ENCODE measurements at regions not wholly inside any gene's neighbourhood (a gene's known extent, or its start where the extent isn't known, plus 50 kb on each side); places are given as distances from the start of the nearest gene placed in this dataset.
A peak's percentile ranks its signal among the peaks of the same experiment; 100 is the strongest.

GRCh38 chr15:85847031-85847430, 52.3 kb upstream of the KLHL25 start:
- no peak for FAIRE-seq

DNA sequence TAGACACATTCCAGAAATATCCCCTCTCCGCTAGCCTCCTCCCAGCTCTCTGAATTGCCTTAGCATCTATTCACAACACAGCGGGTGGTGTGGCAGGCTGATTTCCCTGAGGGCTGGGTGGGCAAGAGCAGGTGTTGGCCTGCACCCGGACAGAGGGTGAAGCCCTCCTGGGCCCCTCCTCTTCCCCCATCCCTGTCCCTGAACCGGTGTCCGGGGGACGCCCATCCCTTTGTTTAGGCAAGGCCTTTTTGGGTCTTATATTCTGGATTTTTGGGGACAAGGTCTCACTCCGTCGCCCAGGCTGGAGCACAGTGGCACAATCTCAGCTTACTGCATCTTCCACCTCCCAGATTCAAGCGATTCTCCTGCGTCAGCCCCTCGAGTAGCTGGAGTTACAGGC, 55.2 kb upstream of the KLHL25 start:
- FAIRE-seq = no peak

DNA sequence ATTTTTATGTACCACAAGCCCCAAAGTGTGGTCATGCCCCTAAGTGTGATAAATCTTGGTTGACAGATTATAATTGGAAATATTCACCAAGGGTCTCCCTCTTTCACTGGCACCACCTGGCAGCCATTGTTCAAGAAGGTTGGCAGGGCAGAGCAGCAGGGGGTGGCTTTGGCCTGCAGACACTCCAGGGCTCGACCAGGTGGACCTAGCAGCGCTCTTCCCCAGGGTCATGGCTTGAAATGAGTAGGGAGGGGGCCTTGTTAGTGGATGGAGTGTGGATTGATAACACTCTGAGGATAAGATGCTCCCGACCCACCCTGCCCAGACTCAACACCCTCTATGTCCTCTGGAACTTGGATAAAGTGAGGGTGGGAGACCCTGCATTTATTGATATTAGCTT, 58.2 kb upstream of the KLHL25 start:
- FAIRE-seq = no peak

DNA sequence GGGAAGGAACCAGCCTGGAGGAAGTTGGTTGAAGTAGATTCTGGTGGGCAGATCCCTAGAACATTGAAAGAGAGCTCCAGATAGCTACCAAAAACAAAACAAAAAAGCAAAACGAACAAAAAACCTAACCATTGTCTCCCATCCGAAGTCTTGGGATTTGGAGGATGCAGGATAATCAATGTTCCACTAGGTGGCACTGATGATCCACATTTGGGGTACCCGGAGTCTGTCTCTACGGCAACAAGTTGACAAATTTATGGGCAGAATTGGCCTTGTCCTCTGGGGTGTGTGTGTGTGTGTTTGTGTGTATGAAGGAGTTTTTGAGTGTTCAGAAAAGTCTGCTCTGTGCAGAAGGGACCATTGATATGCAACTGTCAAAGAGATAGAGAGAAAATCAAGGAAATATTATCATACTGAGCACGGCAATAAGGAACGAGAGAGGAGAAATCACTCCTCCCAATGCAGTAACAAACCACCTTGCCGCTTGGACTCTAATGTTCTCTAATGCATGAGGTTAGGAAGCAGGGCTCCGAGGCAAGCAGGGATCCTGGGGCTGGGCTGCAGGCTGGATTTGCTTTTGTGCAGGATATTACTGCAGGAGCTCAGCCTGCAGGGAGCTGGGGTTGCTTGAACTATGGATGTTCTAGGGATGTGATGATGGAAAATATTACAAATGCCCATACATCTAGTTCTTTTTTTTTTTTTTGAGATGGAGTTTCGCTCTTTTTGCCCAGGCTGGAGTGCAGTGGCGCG, 59.8 kb upstream of the KLHL25 start:
- FAIRE-seq = peak; percentile 92

DNA sequence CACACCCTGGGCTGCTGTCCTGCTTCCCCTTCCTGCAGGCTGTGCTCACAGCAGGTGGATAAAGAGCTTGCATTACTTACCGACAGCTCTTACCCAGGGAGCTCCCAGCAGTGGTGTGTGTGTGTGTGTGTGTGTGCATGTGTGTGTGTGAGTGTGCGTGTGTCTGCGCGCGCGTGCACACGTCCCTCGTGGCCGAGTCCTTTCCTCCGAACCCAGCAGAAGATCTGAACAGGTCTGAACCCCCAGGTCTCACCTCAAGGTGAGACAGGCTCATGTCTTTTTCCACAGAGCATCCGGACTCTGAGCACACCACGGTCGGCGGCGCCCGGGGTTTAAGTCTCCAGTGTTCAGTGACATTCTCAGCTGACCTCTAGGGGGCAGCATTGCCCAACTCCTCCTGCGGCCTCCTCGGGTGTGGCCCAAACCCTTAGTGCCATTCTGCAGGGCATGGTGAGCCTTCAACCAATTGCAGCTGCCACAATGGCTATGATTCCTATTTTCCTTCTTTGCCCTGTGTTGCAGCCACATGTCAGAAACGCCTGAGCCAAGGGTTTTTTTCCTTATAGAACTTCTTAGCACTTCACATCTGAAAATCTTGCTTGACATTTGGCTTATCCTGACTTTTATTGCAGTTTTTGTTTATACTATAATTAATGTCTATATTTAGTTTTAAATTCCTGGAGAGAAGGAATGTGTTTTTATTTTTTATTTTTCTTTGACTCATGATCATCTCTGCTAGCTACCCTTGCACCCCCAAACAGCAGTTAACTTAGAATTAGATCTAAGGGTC, 64.1 kb upstream of the KLHL25 start:
- no peak for FAIRE-seq

DNA sequence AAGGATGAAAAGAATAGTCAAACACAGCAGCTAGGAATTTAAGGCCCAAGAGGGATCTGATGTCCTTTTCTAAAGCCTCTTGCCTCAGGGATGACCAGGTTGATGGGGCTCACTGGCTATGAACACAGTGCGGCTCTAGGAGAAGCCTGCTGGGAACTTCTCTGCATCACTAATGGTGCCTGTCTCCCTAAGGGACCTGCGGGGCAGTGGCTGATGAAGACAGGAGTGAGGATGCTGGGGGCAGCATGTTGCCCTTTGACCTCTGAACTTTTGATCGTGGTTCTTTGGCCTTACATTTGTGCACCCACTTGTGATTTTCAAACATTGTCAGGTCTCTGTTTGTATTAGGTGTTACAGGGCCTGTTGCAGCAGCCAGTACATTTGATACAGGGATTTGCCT, 64.9 kb upstream of the KLHL25 start:
- no peak for FAIRE-seq

- FAIRE-seq = no peak
These were observed 65.9 kb upstream of the KLHL25 start for GRCh38 chr15:85860394-85861161.

DNA sequence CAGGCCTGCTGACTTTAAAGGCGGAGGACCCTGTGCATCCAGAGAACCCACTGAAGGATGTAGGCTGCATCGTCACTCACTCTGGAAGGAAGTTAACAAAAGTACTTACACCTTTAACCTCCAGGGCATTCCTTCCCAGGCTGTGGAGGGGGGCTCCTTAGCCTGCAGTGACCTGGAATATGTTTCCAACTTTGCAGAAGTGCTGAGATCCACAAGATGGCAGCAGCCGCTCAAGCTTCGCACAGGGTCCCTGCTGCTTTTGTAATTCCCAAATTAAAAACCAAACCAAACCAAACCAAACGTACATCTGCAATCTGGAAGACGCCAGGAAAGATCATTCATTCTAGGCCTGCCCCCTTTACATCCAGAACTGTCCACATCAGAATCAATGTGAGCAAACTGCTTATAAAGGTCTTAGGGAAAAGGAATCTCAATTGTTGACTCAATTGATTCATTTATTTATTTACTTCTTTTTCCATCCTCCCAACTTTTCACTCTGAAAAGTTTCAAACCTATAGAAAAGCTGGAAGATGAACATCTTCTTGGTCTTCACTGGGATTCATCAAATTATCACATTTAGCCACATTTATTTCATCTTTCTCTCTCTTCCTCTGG, 70.5 kb upstream of the KLHL25 start:
- FAIRE-seq = no peak

GRCh38 chr15:85867250-85867649, 72.5 kb upstream of the KLHL25 start:
- FAIRE-seq = no peak

GRCh38 chr15:85869124-85869523, 74.4 kb upstream of the KLHL25 start:
- FAIRE-seq = no peak

DNA sequence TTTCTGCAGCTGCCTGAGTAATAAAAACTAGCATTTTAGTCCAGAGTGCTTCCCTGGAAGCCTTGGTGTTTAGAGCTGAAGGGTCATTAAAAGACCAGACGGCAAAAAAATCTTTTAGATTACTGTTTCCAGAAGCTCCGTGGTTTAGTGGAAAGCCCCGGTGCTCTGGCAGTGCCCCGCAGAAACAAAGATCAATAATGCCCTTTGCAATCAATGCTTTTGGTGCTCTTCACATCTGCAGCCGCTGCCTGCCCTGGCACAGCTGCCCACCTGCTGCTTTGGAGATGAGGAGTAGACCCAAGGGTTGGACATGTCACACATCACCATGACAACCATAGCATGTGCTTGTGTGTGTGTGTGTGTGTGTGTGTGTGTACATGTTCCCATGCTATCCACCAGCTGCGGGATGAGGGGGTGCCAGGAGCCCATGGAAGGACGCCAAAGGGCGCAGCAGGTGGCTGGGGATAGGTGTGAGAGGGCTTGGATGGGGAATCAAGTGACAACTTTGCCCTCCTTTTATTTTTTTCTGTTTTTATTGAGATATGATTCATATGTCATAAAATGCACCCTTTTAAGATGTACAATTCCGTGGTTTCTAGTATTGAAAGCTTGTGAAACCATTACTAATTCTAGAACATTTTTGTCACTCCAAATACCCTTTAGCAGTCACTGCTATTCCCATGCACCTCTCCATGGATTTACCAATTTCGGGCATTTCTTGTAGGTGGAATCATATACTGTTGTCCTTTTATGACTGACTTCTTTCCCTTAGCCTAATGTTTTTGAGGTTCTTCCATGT, 75.7 kb upstream of the KLHL25 start:
- FAIRE-seq = no peak

DNA sequence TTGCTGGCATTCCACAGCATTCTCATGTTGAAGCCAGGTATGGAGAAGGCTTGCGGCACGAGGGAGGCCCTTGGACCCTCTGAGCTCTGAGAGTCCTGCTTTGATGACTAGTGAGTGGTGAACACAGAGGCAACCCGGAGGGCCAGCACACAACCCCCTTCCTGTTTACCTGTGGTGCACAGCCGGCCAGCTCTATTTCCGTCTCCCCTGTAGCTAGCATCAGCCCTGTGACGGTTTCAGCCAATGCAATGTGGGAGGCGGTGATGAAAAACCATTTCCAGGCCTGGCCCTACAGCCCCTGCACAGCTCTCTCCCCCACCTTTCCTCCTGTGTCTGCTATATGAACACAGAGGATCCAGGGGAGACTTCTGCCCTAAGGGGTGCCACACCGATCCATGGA, 76.8 kb upstream of the KLHL25 start:
- no peak for FAIRE-seq

GRCh38 chr15:85872125-85872524, 77.4 kb upstream of the KLHL25 start:
- no peak for FAIRE-seq

- no peak for FAIRE-seq
These were observed 79.5 kb upstream of the KLHL25 start for GRCh38 chr15:85874236-85874635.

DNA sequence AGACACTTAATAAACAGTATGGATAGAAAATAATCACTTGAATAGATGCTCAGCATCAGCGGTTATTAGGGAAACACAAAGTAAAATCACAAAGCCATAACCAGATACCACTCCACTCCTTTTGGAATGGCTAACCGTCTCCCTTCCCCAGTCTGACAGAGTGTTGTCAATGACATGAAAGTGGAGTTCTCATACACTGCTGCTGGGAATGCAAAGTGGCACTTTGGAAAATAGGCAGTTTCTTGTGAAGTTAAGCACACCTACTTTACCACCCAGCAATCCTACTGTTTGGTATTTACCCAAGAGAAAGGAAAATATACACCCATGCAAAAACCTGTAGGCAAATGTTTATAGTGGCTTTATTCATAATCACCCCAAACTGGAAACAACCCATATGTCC, 81.0 kb upstream of the KLHL25 start:
- no peak for FAIRE-seq

DNA sequence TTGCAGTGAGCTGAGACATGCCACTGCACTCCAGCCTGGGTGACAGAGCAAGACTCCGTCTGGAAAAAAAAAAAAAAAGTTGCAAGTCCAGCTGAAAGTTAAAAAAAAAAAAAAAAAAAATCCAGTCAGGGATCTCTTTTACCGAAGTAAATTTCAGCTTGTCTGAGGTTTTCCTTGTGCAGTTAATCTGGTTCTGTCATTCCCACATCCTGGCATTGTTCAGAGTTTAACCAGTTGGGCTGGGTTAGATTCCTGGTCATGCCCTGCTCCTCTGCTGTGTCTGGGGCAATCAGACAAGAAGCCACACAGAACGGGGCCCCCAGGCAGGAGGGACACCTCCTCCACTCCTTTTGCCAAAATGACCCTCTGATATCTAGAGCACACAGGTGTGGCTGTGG, 84.1 kb upstream of the KLHL25 start:
- FAIRE-seq = no peak

DNA sequence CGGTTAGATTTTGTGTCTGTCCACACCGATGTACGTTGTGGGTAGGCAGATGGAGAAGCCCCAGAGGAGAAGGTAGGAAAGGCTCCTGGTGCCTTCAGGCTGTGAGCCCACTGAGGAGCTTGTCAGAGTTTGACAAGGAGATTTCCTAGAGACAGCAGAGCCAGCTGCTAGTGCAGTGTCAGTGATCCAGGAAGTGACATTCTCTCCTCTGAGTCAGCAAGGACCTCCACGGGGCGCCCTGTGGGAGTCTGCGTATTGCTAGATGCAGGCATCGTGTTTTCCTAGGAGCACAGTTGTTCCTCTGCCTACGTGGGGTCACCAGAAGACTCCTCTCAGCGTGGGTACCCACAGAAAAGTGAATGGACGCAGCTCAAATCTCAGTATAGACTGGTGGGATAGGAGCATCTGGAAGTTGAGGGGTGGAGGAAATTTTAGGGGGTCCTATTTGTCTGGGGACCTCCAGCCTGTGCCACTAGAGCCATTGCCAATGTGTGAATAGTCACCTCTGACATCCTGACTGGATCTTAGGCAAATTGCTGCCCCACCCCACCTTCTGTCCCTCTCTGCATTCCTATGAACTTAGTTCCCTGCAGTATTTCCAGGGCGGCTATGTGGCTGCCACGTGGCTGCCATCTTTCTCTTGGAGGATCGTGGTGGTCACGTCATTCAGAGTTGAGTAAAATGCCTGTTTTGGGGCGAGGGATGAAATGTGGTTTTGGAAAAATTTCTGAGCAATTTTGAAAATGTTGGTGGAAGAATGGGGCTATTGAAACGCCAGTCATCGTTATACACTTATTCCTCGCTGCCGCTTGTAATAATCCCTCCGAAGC, 84.8 kb upstream of the KLHL25 start:
- FAIRE-seq = no peak

GRCh38 chr15:85880501-85881190, 85.9 kb upstream of the KLHL25 start:
- FAIRE-seq = no peak

DNA sequence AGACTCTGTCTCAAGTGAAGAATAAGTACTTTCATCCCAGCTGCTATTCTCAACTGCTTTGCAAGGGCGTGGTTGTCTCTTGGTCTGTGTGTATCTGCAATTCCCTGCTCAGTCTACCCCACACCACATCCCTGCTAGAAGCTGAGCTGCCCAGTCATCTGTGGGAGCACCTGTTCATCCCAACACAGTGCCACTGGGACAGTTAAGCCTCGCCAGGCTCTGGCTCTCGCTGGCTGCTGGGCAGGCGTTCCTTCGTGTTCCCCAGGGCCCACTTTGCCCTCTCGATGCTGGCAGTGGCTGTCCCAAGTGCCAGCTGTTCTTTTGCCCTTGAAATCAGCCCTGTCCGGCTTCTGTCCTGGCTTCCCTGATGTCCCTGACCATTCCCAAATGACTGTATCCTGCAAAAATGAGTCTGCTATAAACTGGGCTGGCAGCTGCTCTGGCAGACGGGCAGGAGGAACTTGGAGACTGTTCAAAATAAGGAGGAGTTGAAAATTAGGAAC, 91.6 kb upstream of the KLHL25 start:
- no peak for FAIRE-seq

DNA sequence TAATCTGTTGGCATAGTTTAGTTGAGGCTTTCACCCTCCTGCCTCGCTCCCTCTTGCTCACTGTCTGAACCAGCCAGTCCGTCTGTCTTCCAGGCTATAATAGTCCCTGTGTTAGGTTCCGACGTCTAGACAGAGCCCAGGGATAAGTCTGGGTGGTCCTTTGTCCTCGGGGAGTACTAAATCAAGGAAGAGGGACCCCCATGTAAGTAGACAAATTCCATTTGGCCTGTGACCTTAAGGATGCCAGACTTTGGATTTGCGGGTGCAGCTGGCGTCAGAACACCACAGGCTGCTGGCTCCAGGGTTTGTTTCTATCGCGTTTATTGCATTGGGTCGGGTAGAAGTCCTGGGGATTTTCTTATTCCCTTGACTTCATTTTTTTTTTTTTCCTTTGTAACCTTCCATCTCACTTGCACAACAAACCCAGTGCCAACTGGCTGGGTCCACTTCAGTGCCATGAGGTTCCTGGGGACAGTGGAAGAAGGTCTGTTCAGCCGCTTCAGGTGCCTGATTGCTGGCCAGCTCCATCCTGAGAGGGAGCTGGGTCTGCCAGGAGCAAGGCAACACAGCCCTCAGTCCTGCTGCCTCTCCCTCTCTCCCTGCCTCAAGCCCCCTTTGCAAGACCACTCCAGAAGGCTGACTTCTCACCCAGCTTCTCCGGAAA, 95.4 kb upstream of the KLHL25 start:
- no peak for FAIRE-seq

Data from G401.6 (cell line).